IMR-90 (cell line): ENCODE measurements at regions not wholly inside any gene's neighbourhood (a gene's known extent, or its start where the extent isn't known, plus 50 kb on each side); places are given as distances from the start of the nearest gene placed in this dataset.

ENCODE experiments used
- BHLHE40 ChIP-seq: fragments of 150-350 bp; IDR thresholded peaks from 2 replicates; pipeline ENCODE4 v1.6.1; 2016; ENCODE audit warnings: mild to moderate bottlenecking, low read depth, low read length
- CEBPB ChIP-seq: IDR thresholded peaks from 2 replicates; pipeline ENCODE4 v1.6.1; 2012; ENCODE audit warnings: low read depth, low read length, improper control_type of control experiment
- CTCF ChIP-seq: conservative IDR thresholded peaks from 2 replicates; pipeline ENCODE4 v1.5.1; 2012; ENCODE audit warnings: mild to moderate bottlenecking, low read depth, low read length, improper control_type of control experiment
- RAD21 ChIP-seq: IDR thresholded peaks from 2 replicates; pipeline ENCODE4 v1.6.1; 2012; ENCODE audit warnings: low read length, improper control_type of control experiment
- SMC3 ChIP-seq: fragments of 150-350 bp; IDR thresholded peaks from 2 replicates; pipeline ENCODE4 v1.6.1; 2016; ENCODE audit warnings: low read depth, mild to moderate bottlenecking, antibody characterized with exemption, low read length, moderate library complexity

- TF ChIP-seq CTCF (no peak), SMC3 (no peak), RAD21 (no peak), BHLHE40 (no peak), CEBPB (no peak)
These were observed 287.3 kb downstream of the PTPRU start for GRCh38 chr1:29523576-29523975.
